NCI-H2171 (cell line): ENCODE measurements at regions not wholly inside any gene's neighbourhood (a gene's known extent, or its start where the extent isn't known, plus 50 kb on each side); places are given as distances from the start of the nearest gene placed in this dataset.

Experiments used
- DNase-seq: peaks from one replicate; lab custom pipeline; 2025; lab: John Stamatoyannopoulos, UW

GRCh38 chr3:160130950-160131349 is 94.3 kb upstream of the C3orf80 start:
- no peak for DNase-seq

GRCh38 chr3:160132226-160132625 is 93.0 kb upstream of the C3orf80 start:
- no peak for DNase-seq

- DNase-seq: no peak
Observed at GRCh38 chr3:160133757-160134156, 91.5 kb upstream of the C3orf80 start.

DNA sequence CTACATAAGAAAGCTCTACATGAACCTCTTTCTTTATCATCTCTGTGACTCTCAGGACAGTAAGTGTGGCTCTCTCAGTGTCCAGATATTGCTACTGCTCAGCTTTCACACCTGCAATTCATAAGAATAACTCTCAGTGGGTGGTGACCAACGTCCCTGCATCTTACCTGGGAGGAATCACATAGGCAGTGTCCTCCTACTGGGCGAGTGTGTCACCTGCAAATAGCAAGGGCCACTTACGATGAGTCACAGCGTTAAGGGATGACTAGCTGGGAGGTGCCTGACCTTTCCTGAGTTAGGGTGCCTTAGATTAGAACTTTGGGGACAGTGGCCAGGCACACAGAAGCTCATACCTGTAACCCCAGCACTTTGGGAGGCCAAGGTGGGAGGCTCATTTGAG is 90.8 kb upstream of the C3orf80 start:
- no peak for DNase-seq

- no peak for DNase-seq
Observed at GRCh38 chr3:160134964-160135363, 90.3 kb upstream of the C3orf80 start.

DNA sequence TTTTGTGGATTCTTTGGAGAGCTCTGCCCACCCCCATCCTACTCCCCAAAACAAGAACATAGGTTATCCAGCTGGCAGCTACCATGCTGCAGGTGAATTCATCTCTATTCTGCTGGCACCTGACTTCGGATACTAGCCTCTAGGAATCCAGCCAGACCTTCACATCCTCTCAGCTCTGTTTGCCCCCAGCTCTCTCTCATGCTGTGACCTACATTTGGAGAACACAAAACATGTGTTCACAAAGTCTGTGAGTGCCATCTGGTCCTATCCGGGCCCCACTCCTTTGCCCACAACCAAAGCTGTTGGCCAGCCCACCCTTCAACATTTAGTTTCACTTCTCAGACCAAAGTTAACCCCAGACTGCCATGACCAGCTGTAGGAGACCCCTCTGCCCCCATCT is 89.4 kb upstream of the C3orf80 start:
- no peak for DNase-seq

DNA sequence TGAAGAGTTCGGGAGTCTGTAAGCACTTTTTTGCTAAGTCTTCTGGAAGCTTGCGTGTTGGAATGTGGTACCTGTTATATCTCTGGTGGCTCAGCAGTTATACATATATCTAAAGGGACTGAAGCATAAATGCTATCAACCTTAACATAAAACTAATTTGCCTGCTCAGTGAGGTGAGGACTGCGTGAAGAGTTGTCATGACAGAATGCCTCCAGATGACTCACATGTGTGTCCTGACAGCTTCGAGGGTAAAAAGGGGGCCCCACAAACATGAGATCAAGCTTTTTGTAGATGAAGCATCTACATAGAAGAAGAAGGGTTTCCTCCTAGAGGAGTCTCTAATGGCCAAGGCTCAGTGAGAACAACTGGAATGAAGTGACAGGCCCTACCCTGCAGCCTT is 88.8 kb upstream of the C3orf80 start:
- DNase-seq: no peak

DNA sequence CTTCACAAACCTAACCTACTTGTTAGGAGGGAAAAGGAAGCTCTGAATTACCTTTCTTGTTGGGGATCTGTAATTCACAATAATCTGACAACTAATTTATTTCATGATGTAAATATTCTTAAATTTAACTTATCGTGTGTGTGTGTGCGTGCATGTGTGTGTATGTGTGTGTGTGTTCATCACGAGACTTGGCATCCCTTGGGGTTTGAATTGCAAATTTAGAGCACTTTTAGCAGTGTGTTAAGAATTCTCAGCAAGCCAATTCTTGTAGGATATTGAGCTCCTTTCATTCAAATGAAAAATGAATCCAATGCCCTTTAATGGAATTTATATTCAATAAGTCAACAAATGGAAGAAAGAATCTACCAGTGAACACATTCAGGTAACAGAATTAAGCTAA is 85.9 kb upstream of the C3orf80 start:
- no peak for DNase-seq

GRCh38 chr3:160140756-160141155 is 84.5 kb upstream of the C3orf80 start:
- no peak for DNase-seq

DNA sequence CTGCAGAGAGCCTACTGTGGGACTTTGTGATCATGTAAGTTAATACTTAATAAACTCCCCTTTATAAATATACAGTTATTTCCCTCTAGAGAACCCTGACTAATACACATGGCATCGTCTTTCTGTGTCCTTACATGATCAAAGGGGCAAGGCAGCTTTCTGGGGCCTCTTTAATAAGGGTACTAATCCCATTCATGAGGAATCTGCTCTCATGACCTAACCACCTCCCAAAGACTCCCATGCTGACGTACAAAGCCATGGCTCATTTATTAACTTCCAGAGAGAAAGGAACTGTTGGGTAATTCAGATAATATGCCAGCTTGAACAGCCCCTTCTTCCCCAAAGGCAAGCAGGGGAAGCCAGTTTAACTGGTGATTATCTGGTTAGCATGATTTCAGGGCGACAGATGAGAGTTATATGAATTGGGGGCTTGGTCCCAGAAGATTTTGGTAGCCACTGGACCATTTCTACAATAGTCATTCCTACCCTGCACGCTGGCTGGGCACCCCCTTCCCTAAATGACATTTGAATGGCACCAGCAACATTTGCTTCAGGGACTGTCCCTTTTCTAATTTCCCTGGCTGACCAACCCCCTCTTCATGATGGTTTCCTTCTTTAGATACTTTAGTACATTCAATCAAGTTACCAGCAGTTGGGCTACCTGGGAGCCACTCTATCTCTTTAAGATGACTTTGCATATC is 83.6 kb upstream of the C3orf80 start:
- DNase-seq: no peak

DNA sequence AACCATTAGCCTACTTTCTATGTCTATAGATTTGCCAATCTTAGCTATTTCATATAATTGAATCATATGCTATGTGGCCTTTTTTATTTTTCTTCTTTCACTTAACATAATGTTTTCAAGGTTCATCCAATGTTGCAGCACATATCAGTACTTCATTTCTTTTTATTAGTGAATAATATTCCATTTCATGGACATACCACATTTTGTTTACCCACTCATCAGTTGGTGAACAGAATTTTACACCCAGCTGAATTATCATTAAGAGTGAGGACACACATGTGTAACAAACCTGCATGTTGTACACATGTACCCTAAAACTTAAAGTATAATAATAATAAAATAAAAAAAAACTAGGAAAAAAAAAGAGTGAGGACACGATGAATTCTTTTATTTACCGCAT is 81.7 kb upstream of the C3orf80 start:
- no peak for DNase-seq

GRCh38 chr3:160150066-160150465 is 75.2 kb upstream of the C3orf80 start:
- no peak for DNase-seq

GRCh38 chr3:160150525-160150924 is 74.7 kb upstream of the C3orf80 start:
- DNase-seq: no peak

DNA sequence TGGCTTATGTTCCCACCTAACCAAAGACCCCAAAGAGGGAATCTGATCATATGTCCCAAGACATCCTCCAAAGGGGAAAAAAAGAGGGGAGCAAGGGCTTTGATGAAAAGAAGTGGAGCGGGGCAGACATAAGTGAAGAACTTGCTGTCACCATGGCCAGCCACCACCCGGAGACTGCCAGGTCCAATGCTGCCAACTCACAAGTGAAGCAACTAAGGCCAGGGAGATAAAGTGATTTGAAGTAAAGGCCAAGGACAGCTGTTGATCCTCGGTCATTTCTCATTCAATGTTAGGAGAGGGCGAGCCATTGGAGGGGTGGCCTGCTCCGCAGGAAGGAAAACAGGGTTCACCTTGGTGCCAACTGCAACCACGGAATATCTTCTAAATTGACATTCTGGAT is 72.6 kb upstream of the C3orf80 start:
- DNase-seq: no peak

DNA sequence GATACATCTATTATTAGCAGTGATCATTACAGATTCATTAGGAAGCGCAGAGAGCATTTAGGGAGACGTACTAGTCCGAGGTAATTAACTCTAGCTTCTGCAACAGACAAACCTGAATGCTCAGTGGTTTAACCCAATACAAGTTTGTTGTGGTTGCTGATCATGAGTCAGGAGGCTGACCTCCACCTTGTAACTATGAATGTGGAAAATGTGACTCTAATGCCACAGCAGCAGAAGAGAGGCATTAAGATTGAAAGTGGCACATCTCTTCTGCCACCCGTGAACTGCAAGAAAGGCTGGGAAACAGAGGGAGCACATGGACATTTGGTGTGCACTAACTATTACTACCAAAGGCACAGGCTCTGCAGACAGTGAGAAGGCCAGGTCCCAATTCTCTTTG is 71.2 kb upstream of the C3orf80 start:
- DNase-seq: no peak

GRCh38 chr3:160154596-160154995 is 70.6 kb upstream of the C3orf80 start:
- DNase-seq: no peak

DNA sequence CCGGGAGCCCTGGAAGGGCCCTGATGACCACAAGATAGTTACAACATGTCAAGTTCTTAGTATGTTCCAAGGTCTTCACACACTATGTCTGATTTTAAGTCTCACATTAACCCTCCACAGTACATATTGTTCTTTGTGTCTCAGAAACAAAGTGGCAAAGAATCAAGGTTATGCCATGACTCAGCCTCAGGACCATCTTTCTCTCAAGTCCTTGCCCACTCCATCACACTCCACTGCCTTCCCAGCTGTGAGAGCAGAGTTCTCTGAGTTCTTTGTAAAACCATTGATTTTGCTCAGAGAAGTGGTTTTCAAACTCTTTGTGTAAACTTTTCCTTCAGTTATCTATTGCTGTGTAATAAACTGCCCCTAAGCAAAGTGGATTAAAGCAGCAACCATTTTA is 67.9 kb upstream of the C3orf80 start:
- DNase-seq: no peak

- no peak for DNase-seq
Observed at GRCh38 chr3:160159341-160159740, 65.9 kb upstream of the C3orf80 start.

GRCh38 chr3:160159806-160160205 is 65.4 kb upstream of the C3orf80 start:
- no peak for DNase-seq

DNA sequence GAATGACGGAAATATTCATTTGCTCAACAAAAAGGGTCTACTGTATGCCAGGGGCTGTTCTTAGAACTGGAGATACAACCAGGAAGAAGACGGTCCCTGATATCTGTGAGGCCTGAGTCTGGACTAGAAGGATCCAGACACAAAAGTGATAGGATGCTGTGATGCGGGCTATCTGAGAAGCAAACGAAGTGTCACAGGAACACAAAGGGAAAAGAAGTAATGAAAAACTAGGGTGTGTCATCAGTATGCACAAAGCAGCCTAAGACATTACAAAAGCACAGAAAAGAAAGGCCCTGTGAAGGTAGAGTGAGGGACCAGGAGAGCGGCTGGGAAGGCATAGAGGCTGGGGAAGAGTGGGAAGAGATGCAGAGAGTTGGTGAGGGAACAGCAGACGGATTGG is 63.3 kb upstream of the C3orf80 start:
- DNase-seq: no peak

GRCh38 chr3:160162440-160162839 is 62.8 kb upstream of the C3orf80 start:
- no peak for DNase-seq

DNA sequence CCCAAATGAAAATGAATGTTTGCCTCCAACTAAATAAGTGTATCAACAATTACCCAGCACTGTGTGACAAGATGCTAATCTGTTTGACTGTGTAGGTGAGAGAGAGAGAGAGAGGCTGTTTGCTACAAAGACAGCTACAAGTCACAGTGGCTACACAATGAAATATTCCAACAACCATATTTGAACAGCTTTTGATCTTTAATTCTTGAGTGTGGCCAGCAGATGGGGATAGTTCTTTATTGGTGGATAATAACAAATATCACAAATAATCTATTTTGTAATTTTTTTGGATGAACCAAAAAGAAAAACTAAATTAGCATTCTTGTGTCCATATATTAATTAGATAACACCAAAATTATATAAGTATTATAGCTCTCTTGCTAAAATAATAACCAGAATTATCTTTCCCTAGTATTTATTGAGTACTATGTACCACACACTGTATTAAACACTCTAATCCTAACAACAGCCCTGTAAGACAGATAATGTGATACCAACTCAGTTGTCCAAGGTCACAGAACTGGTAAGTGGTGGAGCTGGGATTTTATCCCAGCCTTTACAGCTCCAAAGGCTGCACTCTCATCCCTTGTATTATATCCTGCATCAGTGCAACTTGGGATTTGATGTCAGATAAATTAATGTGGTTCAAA is 61.9 kb upstream of the C3orf80 start:
- DNase-seq: no peak

GRCh38 chr3:160168246-160168645 is 57.0 kb upstream of the C3orf80 start:
- DNase-seq: no peak
